ENCODE measurements at regions not wholly inside any gene's neighbourhood (a gene's known extent, or its start where the extent isn't known, plus 50 kb on each side); places are given as distances from the start of the nearest gene placed in this dataset.

- H3K27me3 ChIP-seq: no peaks in the 10 kb centered on the region
- no peaks in the 10 kb centered on the region for H3K9me3 ChIP-seq
- no peak overlapping the region for H3K27ac ChIP-seq
- no peak overlapping the region for H3K4me3 ChIP-seq
- no peaks in the 10 kb centered on the region for H3K36me3 ChIP-seq
- intact Hi-C loops (cut with DNase I): no loop called here
- H3K4me1 ChIP-seq: no peaks in the 10 kb centered on the region
- no peak overlapping the region for H3K9ac ChIP-seq (ENCODE audit: low read depth in 2 of 2, low read length in 2 of 2)
- DNase-seq: no peak
- TF ChIP-seq CTCF (IDR thresholded peaks at IDR 0.05): no peak
These were observed 124.7 kb downstream of the SAMD5 start for GRCh38 chr6:147633191-147633590.

- no peak overlapping the region for H3K4me3 ChIP-seq
- H3K27ac ChIP-seq: no peak overlapping the region
- intact Hi-C loops (cut with DNase I): no loop called here
- no peak overlapping the region for H3K9ac ChIP-seq (ENCODE audit: low read depth in 2 of 2, low read length in 2 of 2)
- no peaks in the 10 kb centered on the region for H3K27me3 ChIP-seq
- TF ChIP-seq CTCF (IDR thresholded peaks at IDR 0.05): no peak
- H3K4me1 ChIP-seq: no peaks in the 10 kb centered on the region
- no peak for DNase-seq
- no peaks in the 10 kb centered on the region for H3K36me3 ChIP-seq
- H3K9me3 ChIP-seq: no peaks in the 10 kb centered on the region
These were observed 129.2 kb downstream of the SAMD5 start for GRCh38 chr6:147637620-147638195.

GRCh38 chr6:147639279-147639678 is 130.8 kb downstream of the SAMD5 start:
- no peak for DNase-seq
- Histone ChIP-seq H3K9me3 (no peaks in the 10 kb centered on the region), H3K27me3 (no peaks in the 10 kb centered on the region), H3K9ac (ENCODE audit: low read depth in 2 of 2, low read length in 2 of 2) (no peak overlapping the region), H3K36me3 (no peaks in the 10 kb centered on the region), H3K4me3 (no peak overlapping the region), H3K4me1 (no peaks in the 10 kb centered on the region), H3K27ac (no peak overlapping the region)
- TF ChIP-seq CTCF (IDR thresholded peaks at IDR 0.05): no peak
- intact Hi-C loops (cut with DNase I): no loop called here

GRCh38 chr6:147640606-147641005 is 132.1 kb downstream of the SAMD5 start:
- Histone ChIP-seq H3K27me3 (no peaks in the 10 kb centered on the region), H3K36me3 (no peaks in the 10 kb centered on the region), H3K9me3 (no peaks in the 10 kb centered on the region), H3K4me1 (no peaks in the 10 kb centered on the region), H3K4me3 (no peak overlapping the region), H3K27ac (no peak overlapping the region), H3K9ac (ENCODE audit: low read depth in 2 of 2, low read length in 2 of 2) (no peak overlapping the region)
- intact Hi-C loops (cut with DNase I): no loop called here
- TF ChIP-seq CTCF (IDR thresholded peaks at IDR 0.05): no peak
- DNase-seq: no peak

GRCh38 chr6:147641511-147641910 is 133.0 kb downstream of the SAMD5 start:
- Histone ChIP-seq H3K9ac (ENCODE audit: low read depth in 2 of 2, low read length in 2 of 2) (no peak overlapping the region), H3K27me3 (no peaks in the 10 kb centered on the region), H3K36me3 (no peaks in the 10 kb centered on the region), H3K9me3 (no peaks in the 10 kb centered on the region), H3K4me3 (no peak overlapping the region), H3K27ac (no peak overlapping the region), H3K4me1 (no peaks in the 10 kb centered on the region)
- no peak for TF ChIP-seq CTCF (IDR thresholded peaks at IDR 0.05)
- intact Hi-C loops (cut with DNase I): no loop called here
- no peak for DNase-seq

Measured in colonic mucosa (tissue), 4 donors.